A549 (cell line): ENCODE measurements at regions not wholly inside any gene's neighbourhood (a gene's known extent, or its start where the extent isn't known, plus 50 kb on each side); places are given as distances from the start of the nearest gene placed in this dataset.

Experiments used
- CEBPB ChIP-seq, 2 experiments: fragments of >200 bp in 1 of 2; sonication (Bioruptor Twin) in 1 of 2; formaldehyde crosslinking in 1 of 2; IDR thresholded peaks; 2 replicates each; pipeline ENCODE4 v1.6.1; 2012 to 2016
- EHF ChIP-seq: fragments of 250-450 bp; sonication (Bioruptor Pico); IDR thresholded peaks from 2 replicates; pipeline ENCODE4 v1.5.0; 2020; ENCODE audit warnings: mild to moderate bottlenecking
- HMGXB4 ChIP-seq: fragments of 250-450 bp; sonication (Bioruptor Pico); IDR thresholded peaks from 2 replicates; pipeline ENCODE4 v1.5.0; 2021; ENCODE audit warnings: mild to moderate bottlenecking, moderate library complexity, borderline replicate concordance
- HOXA7 ChIP-seq: fragments of 250-450 bp; sonication (Bioruptor Pico); IDR thresholded peaks from 2 replicates; pipeline ENCODE4 v1.5.0; 2020; ENCODE audit warnings: mild to moderate bottlenecking, moderate library complexity
- JUN ChIP-seq, 2 experiments: fragments of >200 bp; sonication (Bioruptor Twin); formaldehyde crosslinking; IDR thresholded peaks; 2 replicates in 1 of 2; 3 replicates in 1 of 2; pipeline ENCODE4 v1.6.1; 2016 to 2017
- JUNB ChIP-seq: fragments of >200 bp; sonication (Bioruptor Twin); formaldehyde crosslinking; IDR thresholded peaks from 2 replicates; pipeline ENCODE4 v1.6.1; 2016
- RAD21 ChIP-seq, 2 experiments: fragments of >200 bp in 1 of 2; sonication (Bioruptor Twin) in 1 of 2; formaldehyde crosslinking in 1 of 2; IDR thresholded peaks in 1 of 2; conservative IDR thresholded peaks in 1 of 2; 2 replicates in 1 of 2; 3 replicates in 1 of 2; pipeline ENCODE4 v1.6.1; 2012 to 2018; ENCODE audit warnings: inconsistent platforms in 1 of 2
- TF ChIP-seq, protein P1 (sequence below): fragments of >200 bp; sonication (Bioruptor Twin); formaldehyde crosslinking; IDR thresholded peaks from 3 replicates; pipeline ENCODE4 v1.5.1; 2016

DNA sequence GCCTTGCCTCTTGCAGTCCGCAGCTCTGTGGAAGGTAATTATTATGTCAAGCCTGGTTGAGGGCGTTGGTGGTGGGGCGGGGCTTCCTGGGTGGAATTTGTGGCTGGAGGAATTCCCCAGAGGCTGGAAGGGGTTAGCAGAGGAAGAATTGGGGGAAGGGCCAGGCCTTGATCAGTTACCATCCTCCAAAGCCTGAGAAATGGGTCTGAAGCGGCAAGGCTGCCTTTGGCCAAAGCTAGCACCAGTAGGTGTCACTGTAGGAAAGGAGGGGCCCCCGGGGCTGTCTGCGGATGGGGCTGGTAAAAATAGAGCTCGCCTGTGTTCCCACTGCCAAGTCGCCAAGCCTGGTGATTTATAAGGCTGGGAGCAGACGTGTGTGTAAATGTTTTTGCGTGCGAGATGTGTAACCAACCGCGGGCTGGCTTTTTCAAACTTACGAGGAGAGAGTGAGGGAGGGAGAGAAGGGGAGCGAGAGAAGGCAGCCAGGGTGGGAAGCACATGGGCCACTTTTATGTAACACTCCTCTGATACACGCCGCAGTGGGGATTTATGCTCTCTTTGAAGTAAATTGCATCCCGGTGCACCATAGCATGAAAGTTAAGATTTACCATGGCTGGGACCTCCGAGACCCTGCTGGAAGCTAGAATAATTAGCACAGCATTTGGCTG, 367.0 kb downstream of the BCOR start:
- TF ChIP-seq, protein P1, sequence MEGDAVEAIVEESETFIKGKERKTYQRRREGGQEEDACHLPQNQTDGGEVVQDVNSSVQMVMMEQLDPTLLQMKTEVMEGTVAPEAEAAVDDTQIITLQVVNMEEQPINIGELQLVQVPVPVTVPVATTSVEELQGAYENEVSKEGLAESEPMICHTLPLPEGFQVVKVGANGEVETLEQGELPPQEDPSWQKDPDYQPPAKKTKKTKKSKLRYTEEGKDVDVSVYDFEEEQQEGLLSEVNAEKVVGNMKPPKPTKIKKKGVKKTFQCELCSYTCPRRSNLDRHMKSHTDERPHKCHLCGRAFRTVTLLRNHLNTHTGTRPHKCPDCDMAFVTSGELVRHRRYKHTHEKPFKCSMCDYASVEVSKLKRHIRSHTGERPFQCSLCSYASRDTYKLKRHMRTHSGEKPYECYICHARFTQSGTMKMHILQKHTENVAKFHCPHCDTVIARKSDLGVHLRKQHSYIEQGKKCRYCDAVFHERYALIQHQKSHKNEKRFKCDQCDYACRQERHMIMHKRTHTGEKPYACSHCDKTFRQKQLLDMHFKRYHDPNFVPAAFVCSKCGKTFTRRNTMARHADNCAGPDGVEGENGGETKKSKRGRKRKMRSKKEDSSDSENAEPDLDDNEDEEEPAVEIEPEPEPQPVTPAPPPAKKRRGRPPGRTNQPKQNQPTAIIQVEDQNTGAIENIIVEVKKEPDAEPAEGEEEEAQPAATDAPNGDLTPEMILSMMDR = peak; percentile 69
- TF ChIP-seq HMGXB4 (CRISPR knock-in tag) = no peak
- no peak for TF ChIP-seq CEBPB (IDR thresholded peaks at IDR 0.05)
- no peak for TF ChIP-seq EHF (CRISPR knock-in tag)
- no peak for TF ChIP-seq JUNB
- no peak for TF ChIP-seq JUN (IDR thresholded peaks at IDR 0.05)
- peak; percentile 93 for TF ChIP-seq RAD21 (conservative IDR thresholded peaks at IDR 0.05 in 1 of 2, IDR thresholded peaks at IDR 0.05 in 1 of 2)
- no peak for TF ChIP-seq HOXA7 (CRISPR knock-in tag)
